ENCODE measurements at regions not wholly inside any gene's neighbourhood (a gene's known extent, or its start where the extent isn't known, plus 50 kb on each side); places are given as distances from the start of the nearest gene placed in this dataset.

DNA sequence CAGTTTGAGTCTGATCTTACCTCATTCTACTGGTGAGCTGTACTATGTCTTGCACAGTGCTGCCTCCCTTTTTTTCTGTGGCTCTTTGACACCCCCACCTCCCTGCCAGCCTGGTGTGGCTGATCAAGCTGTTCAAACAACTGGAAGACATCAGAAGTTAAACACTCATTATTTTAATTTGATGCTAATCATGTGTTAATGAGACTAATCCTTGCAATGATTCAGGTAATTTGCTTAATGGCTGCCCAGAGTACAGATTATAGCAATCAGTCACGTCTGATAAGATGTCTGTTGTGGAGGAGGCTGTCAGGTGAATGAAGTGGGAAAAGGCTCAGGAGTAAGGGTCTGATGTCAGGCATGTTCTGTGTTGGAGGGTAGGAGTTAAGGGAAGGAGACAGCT is 87.4 kb upstream of the GK2 start:
- TF ChIP-seq HDGF (IDR thresholded peaks at IDR 0.05; ENCODE audit: borderline replicate concordance) = no peak
- no peak for TF ChIP-seq NFRKB (IDR thresholded peaks at IDR 0.05)
- TF ChIP-seq BHLHE40 (IDR thresholded peaks at IDR 0.05; ENCODE audit: borderline replicate concordance) = no peak
- no peak for TF ChIP-seq LEF1 (IDR thresholded peaks at IDR 0.05; ENCODE audit: borderline replicate concordance)
- TF ChIP-seq ARNT (IDR thresholded peaks at IDR 0.05) = no peak
- TF ChIP-seq FOXK2 (IDR thresholded peaks at IDR 0.05) = no peak
- no peak for TF ChIP-seq SUZ12 (IDR thresholded peaks at IDR 0.05)
- TF ChIP-seq ZNF384 (IDR thresholded peaks at IDR 0.05) = no peak
- TF ChIP-seq, protein P1, sequence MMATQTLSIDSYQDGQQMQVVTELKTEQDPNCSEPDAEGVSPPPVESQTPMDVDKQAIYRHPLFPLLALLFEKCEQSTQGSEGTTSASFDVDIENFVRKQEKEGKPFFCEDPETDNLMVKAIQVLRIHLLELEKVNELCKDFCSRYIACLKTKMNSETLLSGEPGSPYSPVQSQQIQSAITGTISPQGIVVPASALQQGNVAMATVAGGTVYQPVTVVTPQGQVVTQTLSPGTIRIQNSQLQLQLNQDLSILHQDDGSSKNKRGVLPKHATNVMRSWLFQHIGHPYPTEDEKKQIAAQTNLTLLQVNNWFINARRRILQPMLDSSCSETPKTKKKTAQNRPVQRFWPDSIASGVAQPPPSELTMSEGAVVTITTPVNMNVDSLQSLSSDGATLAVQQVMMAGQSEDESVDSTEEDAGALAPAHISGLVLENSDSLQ (IDR thresholded peaks at IDR 0.05) = no peak
- TF ChIP-seq TARDBP (IDR thresholded peaks at IDR 0.05) = no peak
- no peak for TF ChIP-seq ELF4 (IDR thresholded peaks at IDR 0.05)
- no peak for TF ChIP-seq FOXM1 (IDR thresholded peaks at IDR 0.05; ENCODE audit: borderline replicate concordance)
- TF ChIP-seq FOXA1 (IDR thresholded peaks at IDR 0.05) = no peak

Data from HEK293T (cell line).